SK-N-SH treated with all-trans-retinoic acid at 6 μM for 48 hours (cell line): ENCODE measurements at regions not wholly inside any gene's neighbourhood (a gene's known extent, or its start where the extent isn't known, plus 50 kb on each side); places are given as distances from the start of the nearest gene placed in this dataset.
"Not testable (repeated sequence)": the region's sequence is repeated elsewhere in the genome, so short reads cannot be mapped to it uniquely, and the experiment has no call there.

Experiments used
- ATAC-seq: fragments of 200-7000 bp; cut with Tn5 transposase; 3 replicates; pipeline ENCODE4 v1.9.1; 2020; ENCODE audit warnings: mild to moderate bottlenecking, moderate library complexity
- ARNTL ChIP-seq: fragments of 450-650 bp; formaldehyde crosslinking; IDR thresholded peaks from 2 replicates; pipeline ENCODE4 v1.5.0; 2020; ENCODE audit warnings: low read depth, mild to moderate bottlenecking, moderate library complexity, borderline replicate concordance
- BACH2 ChIP-seq: fragments of 250-450 bp; sonication (Bioruptor Pico); IDR thresholded peaks from 2 replicates; pipeline ENCODE4 v1.9.0; 2021; ENCODE audit warnings: mild to moderate bottlenecking, borderline replicate concordance
- CSDC2 ChIP-seq: fragments of 250-450 bp; sonication (Bioruptor Pico); IDR thresholded peaks from 2 replicates; pipeline ENCODE4 v1.5.0; 2020; ENCODE audit warnings: mild to moderate bottlenecking, moderate library complexity
- ESRRG ChIP-seq: fragments of 250-450 bp; sonication (Bioruptor Pico); IDR thresholded peaks from 2 replicates; pipeline ENCODE4 v1.6.1; 2021; ENCODE audit warnings: mild to moderate bottlenecking
- GLIS3 ChIP-seq: fragments of 250-450 bp; sonication (Bioruptor Pico); IDR thresholded peaks from 2 replicates; pipeline ENCODE4 v1.5.0; 2020; ENCODE audit warnings: mild to moderate bottlenecking, moderate library complexity
- OSR1 ChIP-seq: fragments of 250-450 bp; sonication (Bioruptor Pico); IDR thresholded peaks from 2 replicates; pipeline ENCODE4 v1.8.0; 2022; ENCODE audit warnings: moderate library complexity, mild to moderate bottlenecking, inconsistent platforms
- PPARA ChIP-seq: fragments of 250-450 bp; sonication (Bioruptor Pico); IDR thresholded peaks from 2 replicates; pipeline ENCODE4 v1.5.0; 2020; ENCODE audit warnings: mild to moderate bottlenecking, borderline replicate concordance
- RARB ChIP-seq: fragments of 250-450 bp; sonication (Bioruptor Pico); IDR thresholded peaks from 2 replicates; pipeline ENCODE4 v1.8.0; 2021; ENCODE audit warnings: mild to moderate bottlenecking, moderate library complexity
- SNAI2 ChIP-seq: fragments of 250-450 bp; sonication (Bioruptor Pico); IDR thresholded peaks from 2 replicates; pipeline ENCODE4 v1.5.0; 2020; ENCODE audit warnings: mild to moderate bottlenecking, moderate library complexity
- TCF4 ChIP-seq: fragments of 250-450 bp; sonication (Bioruptor Pico); IDR thresholded peaks from 2 replicates; pipeline ENCODE4 v1.8.0; 2021; ENCODE audit warnings: mild to moderate bottlenecking, moderate library complexity, borderline replicate concordance
- TOX ChIP-seq: fragments of 250-450 bp; sonication (Bioruptor Pico); IDR thresholded peaks from 2 replicates; pipeline ENCODE4 v1.8.0; 2021; ENCODE audit warnings: mild to moderate bottlenecking, moderate library complexity, borderline replicate concordance
- ZC3H10 ChIP-seq: fragments of 250-450 bp; sonication (Bioruptor Pico); IDR thresholded peaks from 2 replicates; pipeline ENCODE4 v1.5.1; 2021; ENCODE audit warnings: mild to moderate bottlenecking, moderate library complexity
- ZFP3 ChIP-seq: fragments of 250-450 bp; sonication (Bioruptor Pico); IDR thresholded peaks from 2 replicates; pipeline ENCODE4 v1.5.0; 2020; ENCODE audit warnings: mild to moderate bottlenecking, moderate library complexity
- ZFP30 ChIP-seq: fragments of 450-650 bp; formaldehyde crosslinking; IDR thresholded peaks from 2 replicates; pipeline ENCODE4 v1.5.0; 2022; ENCODE audit warnings: mild to moderate bottlenecking, moderate library complexity
- ZNF565 ChIP-seq: fragments of 450-650 bp; formaldehyde crosslinking; conservative IDR thresholded peaks from 2 replicates; pipeline ENCODE4 v1.5.0; 2020; ENCODE audit warnings: low read depth, mild to moderate bottlenecking, moderate library complexity
- ZNF70 ChIP-seq: fragments of 450-650 bp; formaldehyde crosslinking; IDR thresholded peaks from 2 replicates; pipeline ENCODE4 v1.5.0; 2020; ENCODE audit warnings: mild to moderate bottlenecking, moderate library complexity
- TF ChIP-seq, protein P1 (sequence below): fragments of 250-450 bp; sonication (Bioruptor Pico); IDR thresholded peaks from 2 replicates; pipeline ENCODE4 v1.5.1; 2021; ENCODE audit warnings: mild to moderate bottlenecking, moderate library complexity
- TF ChIP-seq, protein P2 (sequence below): fragments of 250-450 bp; sonication (Bioruptor Pico); IDR thresholded peaks from 2 replicates; pipeline ENCODE4 v1.5.1; 2020; ENCODE audit warnings: low read depth, mild to moderate bottlenecking, moderate library complexity
- TF ChIP-seq, protein P3 (sequence below): fragments of 250-450 bp; sonication (Bioruptor Pico); IDR thresholded peaks from 2 replicates; pipeline ENCODE4 v1.8.0; 2021; ENCODE audit warnings: low read depth, mild to moderate bottlenecking, moderate library complexity, borderline replicate concordance
- TF ChIP-seq, protein P4 (sequence below): fragments of 250-450 bp; sonication (Bioruptor Pico); IDR thresholded peaks from 2 replicates; pipeline ENCODE4 v1.8.0; 2020; ENCODE audit warnings: mild to moderate bottlenecking, moderate library complexity, borderline replicate concordance
- TF ChIP-seq, protein P5 (sequence below): fragments of 250-450 bp; sonication (Bioruptor Pico); IDR thresholded peaks from 2 replicates; pipeline ENCODE4 v1.5.0; 2020; ENCODE audit warnings: mild to moderate bottlenecking, moderate library complexity

DNA sequence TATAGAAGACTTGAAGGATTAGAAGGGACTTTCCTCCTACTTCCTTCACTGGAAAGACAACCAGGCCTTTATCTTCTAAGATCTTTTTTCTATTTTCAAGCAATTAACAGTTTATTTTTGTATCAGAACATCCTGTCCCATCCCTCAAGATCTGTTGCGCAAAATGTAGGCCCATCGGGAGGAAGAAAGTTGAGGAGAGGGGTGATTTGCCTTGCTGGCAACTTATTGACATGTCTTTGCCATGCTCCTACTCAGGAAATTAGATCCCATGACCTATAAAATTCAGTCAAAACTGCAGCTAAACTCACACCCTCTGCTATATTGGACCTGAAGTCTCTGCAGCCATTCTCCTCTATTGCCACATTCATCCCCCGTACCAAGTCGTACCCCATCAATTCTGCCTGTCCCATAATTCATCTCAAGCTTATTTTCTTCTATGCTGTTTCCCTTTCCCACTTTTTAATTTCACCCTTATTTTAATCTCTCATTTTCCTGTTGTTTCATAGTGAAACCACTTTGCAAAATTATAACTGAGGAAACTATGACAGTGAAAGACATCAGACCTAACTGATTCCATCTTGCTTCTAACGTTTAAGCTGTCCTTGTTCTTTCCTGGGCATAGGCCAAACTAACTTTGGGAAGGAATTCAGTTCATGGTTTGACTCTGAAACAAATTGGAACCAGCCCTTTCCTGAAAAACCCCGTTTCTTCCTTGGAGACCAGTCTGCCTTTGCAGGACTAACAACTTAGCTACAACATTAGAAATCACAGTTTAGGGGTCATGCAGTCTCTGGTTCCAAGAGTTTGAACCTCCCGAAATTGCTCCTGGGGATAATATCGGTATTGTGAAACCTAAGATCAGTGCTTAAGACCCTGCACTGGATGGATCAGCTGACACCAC lies 195.7 kb upstream of the PTBP2 start:
- TF ChIP-seq ZNF565 (no peak), SNAI2 (CRISPR knock-in tag) (no peak), BACH2 (CRISPR knock-in tag) (no peak), CSDC2 (CRISPR knock-in tag) (no peak), PPARA (CRISPR knock-in tag) (no peak), ZFP3 (CRISPR knock-in tag) (no peak), ZFP30 (CRISPR knock-in tag) (no peak), OSR1 (no peak), GLIS3 (no peak), ZC3H10 (CRISPR knock-in tag) (no peak), RARB (CRISPR knock-in tag) (no peak)
- TF ChIP-seq, protein P1, sequence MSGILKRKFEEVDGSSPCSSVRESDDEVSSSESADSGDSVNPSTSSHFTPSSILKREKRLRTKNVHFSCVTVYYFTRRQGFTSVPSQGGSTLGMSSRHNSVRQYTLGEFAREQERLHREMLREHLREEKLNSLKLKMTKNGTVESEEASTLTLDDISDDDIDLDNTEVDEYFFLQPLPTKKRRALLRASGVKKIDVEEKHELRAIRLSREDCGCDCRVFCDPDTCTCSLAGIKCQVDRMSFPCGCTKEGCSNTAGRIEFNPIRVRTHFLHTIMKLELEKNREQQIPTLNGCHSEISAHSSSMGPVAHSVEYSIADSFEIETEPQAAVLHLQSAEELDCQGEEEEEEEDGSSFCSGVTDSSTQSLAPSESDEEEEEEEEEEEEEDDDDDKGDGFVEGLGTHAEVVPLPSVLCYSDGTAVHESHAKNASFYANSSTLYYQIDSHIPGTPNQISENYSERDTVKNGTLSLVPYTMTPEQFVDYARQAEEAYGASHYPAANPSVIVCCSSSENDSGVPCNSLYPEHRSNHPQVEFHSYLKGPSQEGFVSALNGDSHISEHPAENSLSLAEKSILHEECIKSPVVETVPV (CRISPR knock-in tag) = no peak
- TF ChIP-seq, protein P2, sequence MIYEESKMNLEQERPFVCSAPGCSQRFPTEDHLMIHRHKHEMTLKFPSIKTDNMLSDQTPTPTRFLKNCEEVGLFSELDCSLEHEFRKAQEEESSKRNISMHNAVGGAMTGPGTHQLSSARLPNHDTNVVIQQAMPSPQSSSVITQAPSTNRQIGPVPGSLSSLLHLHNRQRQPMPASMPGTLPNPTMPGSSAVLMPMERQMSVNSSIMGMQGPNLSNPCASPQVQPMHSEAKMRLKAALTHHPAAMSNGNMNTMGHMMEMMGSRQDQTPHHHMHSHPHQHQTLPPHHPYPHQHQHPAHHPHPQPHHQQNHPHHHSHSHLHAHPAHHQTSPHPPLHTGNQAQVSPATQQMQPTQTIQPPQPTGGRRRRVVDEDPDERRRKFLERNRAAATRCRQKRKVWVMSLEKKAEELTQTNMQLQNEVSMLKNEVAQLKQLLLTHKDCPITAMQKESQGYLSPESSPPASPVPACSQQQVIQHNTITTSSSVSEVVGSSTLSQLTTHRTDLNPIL (CRISPR knock-in tag) = no peak
- TF ChIP-seq, protein P3, sequence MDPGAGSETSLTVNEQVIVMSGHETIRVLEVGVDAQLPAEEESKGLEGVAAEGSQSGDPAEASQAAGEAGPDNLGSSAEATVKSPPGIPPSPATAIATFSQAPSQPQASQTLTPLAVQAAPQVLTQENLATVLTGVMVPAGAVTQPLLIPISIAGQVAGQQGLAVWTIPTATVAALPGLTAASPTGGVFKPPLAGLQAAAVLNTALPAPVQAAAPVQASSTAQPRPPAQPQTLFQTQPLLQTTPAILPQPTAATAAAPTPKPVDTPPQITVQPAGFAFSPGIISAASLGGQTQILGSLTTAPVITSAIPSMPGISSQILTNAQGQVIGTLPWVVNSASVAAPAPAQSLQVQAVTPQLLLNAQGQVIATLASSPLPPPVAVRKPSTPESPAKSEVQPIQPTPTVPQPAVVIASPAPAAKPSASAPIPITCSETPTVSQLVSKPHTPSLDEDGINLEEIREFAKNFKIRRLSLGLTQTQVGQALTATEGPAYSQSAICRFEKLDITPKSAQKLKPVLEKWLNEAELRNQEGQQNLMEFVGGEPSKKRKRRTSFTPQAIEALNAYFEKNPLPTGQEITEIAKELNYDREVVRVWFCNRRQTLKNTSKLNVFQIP (CRISPR knock-in tag) = no peak
- TF ChIP-seq, protein P4, sequence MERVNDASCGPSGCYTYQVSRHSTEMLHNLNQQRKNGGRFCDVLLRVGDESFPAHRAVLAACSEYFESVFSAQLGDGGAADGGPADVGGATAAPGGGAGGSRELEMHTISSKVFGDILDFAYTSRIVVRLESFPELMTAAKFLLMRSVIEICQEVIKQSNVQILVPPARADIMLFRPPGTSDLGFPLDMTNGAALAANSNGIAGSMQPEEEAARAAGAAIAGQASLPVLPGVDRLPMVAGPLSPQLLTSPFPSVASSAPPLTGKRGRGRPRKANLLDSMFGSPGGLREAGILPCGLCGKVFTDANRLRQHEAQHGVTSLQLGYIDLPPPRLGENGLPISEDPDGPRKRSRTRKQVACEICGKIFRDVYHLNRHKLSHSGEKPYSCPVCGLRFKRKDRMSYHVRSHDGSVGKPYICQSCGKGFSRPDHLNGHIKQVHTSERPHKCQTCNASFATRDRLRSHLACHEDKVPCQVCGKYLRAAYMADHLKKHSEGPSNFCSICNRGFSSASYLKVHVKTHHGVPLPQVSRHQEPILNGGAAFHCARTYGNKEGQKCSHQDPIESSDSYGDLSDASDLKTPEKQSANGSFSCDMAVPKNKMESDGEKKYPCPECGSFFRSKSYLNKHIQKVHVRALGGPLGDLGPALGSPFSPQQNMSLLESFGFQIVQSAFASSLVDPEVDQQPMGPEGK = no peak
- TF ChIP-seq, protein P5, sequence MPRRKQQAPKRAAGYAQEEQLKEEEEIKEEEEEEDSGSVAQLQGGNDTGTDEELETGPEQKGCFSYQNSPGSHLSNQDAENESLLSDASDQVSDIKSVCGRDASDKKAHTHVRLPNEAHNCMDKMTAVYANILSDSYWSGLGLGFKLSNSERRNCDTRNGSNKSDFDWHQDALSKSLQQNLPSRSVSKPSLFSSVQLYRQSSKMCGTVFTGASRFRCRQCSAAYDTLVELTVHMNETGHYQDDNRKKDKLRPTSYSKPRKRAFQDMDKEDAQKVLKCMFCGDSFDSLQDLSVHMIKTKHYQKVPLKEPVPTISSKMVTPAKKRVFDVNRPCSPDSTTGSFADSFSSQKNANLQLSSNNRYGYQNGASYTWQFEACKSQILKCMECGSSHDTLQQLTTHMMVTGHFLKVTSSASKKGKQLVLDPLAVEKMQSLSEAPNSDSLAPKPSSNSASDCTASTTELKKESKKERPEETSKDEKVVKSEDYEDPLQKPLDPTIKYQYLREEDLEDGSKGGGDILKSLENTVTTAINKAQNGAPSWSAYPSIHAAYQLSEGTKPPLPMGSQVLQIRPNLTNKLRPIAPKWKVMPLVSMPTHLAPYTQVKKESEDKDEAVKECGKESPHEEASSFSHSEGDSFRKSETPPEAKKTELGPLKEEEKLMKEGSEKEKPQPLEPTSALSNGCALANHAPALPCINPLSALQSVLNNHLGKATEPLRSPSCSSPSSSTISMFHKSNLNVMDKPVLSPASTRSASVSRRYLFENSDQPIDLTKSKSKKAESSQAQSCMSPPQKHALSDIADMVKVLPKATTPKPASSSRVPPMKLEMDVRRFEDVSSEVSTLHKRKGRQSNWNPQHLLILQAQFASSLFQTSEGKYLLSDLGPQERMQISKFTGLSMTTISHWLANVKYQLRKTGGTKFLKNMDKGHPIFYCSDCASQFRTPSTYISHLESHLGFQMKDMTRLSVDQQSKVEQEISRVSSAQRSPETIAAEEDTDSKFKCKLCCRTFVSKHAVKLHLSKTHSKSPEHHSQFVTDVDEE (CRISPR knock-in tag) = no peak
- no peak for ATAC-seq

DNA sequence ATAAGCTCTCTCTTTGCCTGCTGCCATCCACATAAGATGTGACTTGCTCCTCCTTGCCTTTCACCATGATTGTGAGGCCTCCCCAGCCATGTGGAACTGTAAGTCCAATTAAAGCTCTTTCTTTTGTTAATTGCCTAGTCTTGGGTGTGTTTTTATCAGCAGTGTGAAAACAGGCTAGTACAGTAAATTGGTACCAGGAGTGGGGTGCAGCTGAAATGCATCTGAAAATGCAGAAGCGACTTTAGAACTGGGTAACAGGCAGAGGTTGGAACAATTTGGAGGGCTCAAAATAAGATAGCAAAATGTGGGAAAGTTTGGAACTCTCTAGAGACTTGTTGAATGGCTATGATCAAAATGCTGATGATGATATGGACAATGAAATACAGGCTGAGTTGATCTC lies 192.9 kb upstream of the PTBP2 start:
- not testable (repeated sequence) for ATAC-seq

DNA sequence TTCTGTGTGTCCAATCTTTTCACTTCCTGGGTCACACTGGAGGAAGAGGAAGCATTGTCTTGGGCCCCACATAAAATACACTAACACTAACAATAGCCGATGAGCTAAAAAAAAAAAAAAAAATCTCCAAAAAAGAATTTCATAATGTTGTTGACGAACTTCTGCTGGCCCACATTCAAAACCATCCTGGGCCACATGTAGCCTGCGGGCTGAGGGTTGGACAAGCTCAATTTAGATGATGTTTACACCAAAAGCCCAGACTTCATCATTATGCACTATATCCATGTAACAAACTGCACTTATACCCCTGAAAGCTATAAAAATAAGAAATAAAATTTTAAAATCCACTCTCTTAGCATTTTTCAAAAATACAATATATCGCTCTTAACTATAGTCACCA lies 187.8 kb upstream of the PTBP2 start:
- ATAC-seq = no peak
- TF ChIP-seq ZNF565 (no peak), ZFP3 (CRISPR knock-in tag) (no peak), ARNTL (CRISPR knock-in tag) (no peak), ESRRG (CRISPR knock-in tag) (no peak), TOX (CRISPR knock-in tag) (no peak), SNAI2 (CRISPR knock-in tag) (no peak), RARB (CRISPR knock-in tag) (no peak), ZFP30 (CRISPR knock-in tag) (no peak), ZNF70 (no peak), BACH2 (CRISPR knock-in tag) (no peak), TCF4 (CRISPR knock-in tag) (no peak), OSR1 (no peak)
- TF ChIP-seq, protein P5 (CRISPR knock-in tag) = no peak
- TF ChIP-seq, protein P2 (CRISPR knock-in tag) = no peak
- TF ChIP-seq, protein P3 (CRISPR knock-in tag) = no peak
